HL-60 (cell line): ENCODE measurements at regions not wholly inside any gene's neighbourhood (a gene's known extent, or its start where the extent isn't known, plus 50 kb on each side); places are given as distances from the start of the nearest gene placed in this dataset.

Experiments used
- DNase-seq, 2 experiments: peaks; one replicate each; pipeline ENCODE4 v3.0.0-alpha.2; 2010 to 2020; ENCODE audit warnings: low read depth in 1 of 2, low spot score in 1 of 2
- H3K27ac ChIP-seq: fragments of 250-450 bp; sonication (Bioruptor Pico); replicated peaks from 2 replicates; pipeline ENCODE4 v1.5.1; 2020; ENCODE audit warnings: mild to moderate bottlenecking, moderate library complexity
- H3K27me3 ChIP-seq: fragments of 250-450 bp; sonication (Bioruptor Pico); 2 replicates; pipeline ENCODE4 v1.5.1; 2021; ENCODE audit warnings: mild to moderate bottlenecking, moderate library complexity; ENCODE audit not compliant: insufficient read depth, poor library complexity, severe bottlenecking
- H3K4me3 ChIP-seq: replicated peaks from 2 replicates; pipeline ENCODE4 v1.5.1; 2011; ENCODE audit warnings: mild to moderate bottlenecking, control low read depth, low read length; ENCODE audit not compliant: insufficient read depth
- GABPA ChIP-seq: IDR thresholded peaks from 2 replicates; pipeline ENCODE4 v1.6.1; 2012; ENCODE audit warnings: low read depth
- POLR2AphosphoS5 ChIP-seq: IDR thresholded peaks from 2 replicates; pipeline ENCODE4 v1.6.1; 2012; ENCODE audit warnings: low read depth
- SPI1 ChIP-seq: IDR thresholded peaks from 2 replicates; pipeline ENCODE4 v1.6.1; 2012; ENCODE audit warnings: low read depth, mild to moderate bottlenecking, borderline replicate concordance
- TF ChIP-seq, protein P1 (sequence below): IDR thresholded peaks from one replicate; pipeline ENCODE4 v1.5.1; 2011; ENCODE audit warnings: low read length, control low read depth, inconsistent platforms; ENCODE audit not compliant: insufficient read depth
- TF ChIP-seq, protein P2 (sequence below): IDR thresholded peaks from 2 replicates; pipeline ENCODE4 v1.6.1; 2012; ENCODE audit warnings: low read depth; ENCODE audit not compliant: insufficient replicate concordance

- TF ChIP-seq GABPA (no peak), POLR2AphosphoS5 (no peak), SPI1 (no peak)
- TF ChIP-seq, protein P1, sequence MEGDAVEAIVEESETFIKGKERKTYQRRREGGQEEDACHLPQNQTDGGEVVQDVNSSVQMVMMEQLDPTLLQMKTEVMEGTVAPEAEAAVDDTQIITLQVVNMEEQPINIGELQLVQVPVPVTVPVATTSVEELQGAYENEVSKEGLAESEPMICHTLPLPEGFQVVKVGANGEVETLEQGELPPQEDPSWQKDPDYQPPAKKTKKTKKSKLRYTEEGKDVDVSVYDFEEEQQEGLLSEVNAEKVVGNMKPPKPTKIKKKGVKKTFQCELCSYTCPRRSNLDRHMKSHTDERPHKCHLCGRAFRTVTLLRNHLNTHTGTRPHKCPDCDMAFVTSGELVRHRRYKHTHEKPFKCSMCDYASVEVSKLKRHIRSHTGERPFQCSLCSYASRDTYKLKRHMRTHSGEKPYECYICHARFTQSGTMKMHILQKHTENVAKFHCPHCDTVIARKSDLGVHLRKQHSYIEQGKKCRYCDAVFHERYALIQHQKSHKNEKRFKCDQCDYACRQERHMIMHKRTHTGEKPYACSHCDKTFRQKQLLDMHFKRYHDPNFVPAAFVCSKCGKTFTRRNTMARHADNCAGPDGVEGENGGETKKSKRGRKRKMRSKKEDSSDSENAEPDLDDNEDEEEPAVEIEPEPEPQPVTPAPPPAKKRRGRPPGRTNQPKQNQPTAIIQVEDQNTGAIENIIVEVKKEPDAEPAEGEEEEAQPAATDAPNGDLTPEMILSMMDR: no peak
- TF ChIP-seq, protein P2, sequence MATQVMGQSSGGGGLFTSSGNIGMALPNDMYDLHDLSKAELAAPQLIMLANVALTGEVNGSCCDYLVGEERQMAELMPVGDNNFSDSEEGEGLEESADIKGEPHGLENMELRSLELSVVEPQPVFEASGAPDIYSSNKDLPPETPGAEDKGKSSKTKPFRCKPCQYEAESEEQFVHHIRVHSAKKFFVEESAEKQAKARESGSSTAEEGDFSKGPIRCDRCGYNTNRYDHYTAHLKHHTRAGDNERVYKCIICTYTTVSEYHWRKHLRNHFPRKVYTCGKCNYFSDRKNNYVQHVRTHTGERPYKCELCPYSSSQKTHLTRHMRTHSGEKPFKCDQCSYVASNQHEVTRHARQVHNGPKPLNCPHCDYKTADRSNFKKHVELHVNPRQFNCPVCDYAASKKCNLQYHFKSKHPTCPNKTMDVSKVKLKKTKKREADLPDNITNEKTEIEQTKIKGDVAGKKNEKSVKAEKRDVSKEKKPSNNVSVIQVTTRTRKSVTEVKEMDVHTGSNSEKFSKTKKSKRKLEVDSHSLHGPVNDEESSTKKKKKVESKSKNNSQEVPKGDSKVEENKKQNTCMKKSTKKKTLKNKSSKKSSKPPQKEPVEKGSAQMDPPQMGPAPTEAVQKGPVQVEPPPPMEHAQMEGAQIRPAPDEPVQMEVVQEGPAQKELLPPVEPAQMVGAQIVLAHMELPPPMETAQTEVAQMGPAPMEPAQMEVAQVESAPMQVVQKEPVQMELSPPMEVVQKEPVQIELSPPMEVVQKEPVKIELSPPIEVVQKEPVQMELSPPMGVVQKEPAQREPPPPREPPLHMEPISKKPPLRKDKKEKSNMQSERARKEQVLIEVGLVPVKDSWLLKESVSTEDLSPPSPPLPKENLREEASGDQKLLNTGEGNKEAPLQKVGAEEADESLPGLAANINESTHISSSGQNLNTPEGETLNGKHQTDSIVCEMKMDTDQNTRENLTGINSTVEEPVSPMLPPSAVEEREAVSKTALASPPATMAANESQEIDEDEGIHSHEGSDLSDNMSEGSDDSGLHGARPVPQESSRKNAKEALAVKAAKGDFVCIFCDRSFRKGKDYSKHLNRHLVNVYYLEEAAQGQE: no peak
- no peak overlapping the region for H3K4me3 ChIP-seq
- no peak for DNase-seq
- no peak overlapping the region for H3K27ac ChIP-seq
- H3K27me3 ChIP-seq: no peaks in the 10 kb centered on the region
These were observed 577.5 kb upstream of the SORCS1 start for GRCh38 chr10:107741971-107742370.

DNA sequence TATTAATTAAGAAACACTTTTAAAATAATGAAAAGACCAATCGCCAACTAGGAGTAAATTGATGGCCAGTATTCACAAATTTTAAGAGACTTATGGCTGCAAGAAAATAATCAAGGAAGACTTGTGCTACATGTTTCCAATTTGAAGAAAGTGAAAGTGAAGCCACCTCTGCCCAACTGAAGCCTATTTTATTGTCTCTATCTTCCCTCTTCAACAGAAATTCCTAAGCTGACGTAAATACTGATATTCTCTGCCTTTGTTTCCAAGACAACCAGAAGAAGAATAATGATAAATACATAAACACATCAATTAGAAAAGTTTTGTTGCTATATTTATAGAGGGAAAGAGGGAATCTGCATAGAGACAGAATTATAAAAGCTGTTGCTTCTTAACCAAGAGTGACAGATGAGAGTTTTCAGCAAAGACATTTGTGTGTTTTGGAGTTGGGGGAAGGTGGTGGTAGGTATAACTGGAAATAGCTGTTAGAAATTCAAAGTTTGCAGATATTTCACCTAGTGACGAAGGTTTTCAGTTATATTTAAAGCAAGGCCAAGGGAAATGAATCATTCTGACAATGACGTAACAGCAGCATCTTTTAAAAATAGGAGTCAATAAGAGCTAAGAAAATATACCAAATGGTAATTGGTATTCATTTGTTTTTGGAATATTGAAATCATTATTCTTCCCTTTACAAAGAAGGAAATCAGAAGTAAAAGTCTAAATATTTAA lies 576.6 kb upstream of the SORCS1 start:
- no peaks in the 10 kb centered on the region for H3K27me3 ChIP-seq
- DNase-seq: no peak
- peak overlapping the region; percentile 52 for H3K27ac ChIP-seq
- TF ChIP-seq, protein P1: no peak
- TF ChIP-seq GABPA (no peak), POLR2AphosphoS5 (no peak), SPI1 (no peak)
- TF ChIP-seq, protein P2: no peak
- H3K4me3 ChIP-seq: no peak overlapping the region

- no peaks in the 10 kb centered on the region for H3K27me3 ChIP-seq
- H3K27ac ChIP-seq: no peak overlapping the region
- TF ChIP-seq SPI1: no peak
- no peak for TF ChIP-seq POLR2AphosphoS5
- TF ChIP-seq, protein P2: no peak
- no peak for TF ChIP-seq GABPA
- TF ChIP-seq, protein P1: no peak
- no peak overlapping the region for H3K4me3 ChIP-seq
- DNase-seq: no peak
These were observed 575.4 kb upstream of the SORCS1 start for GRCh38 chr10:107739951-107740350.
